ENCODE measurements at regions not wholly inside any gene's neighbourhood (a gene's known extent, or its start where the extent isn't known, plus 50 kb on each side); places are given as distances from the start of the nearest gene placed in this dataset.

- H2AK9ac ChIP-seq (replicated peaks; ENCODE audit: low read depth, low read length, poor library complexity) = no peak overlapping the region
- CTCF ChIA-PET = no interaction called here
- BruUV-seq (replicated peaks) = no TSS peak
- no peak overlapping the region for H2AFZ ChIP-seq (replicated peaks; ENCODE audit: low read length, poor library complexity)
- H3K9ac ChIP-seq (ENCODE audit: low read depth, low read length) = no peak overlapping the region
- 0 out of 2 replicates have a peak, but pooled peaks cover 2% of the 10 kb centered on the region for H3K9me1 ChIP-seq (ENCODE audit: insufficient read depth, low read length)
- ATAC-seq (ENCODE audit: low read depth) (no peak), DNase-seq (no peak)
- H3K36me3 ChIP-seq (ENCODE audit: control insufficient read depth, insufficient read depth, low read length) = no peaks in the 10 kb centered on the region
- in situ Hi-C loops (cut with MboI; ENCODE audit: low sequenced_read_pairs) = loop anchor here (5.0 to 25.0 kb wide), 2 partner anchors 230 to 500 kb away; no protein-coding TSS in a partner anchor
- H3K56ac ChIP-seq (ENCODE audit: extremely low read depth, insufficient read depth, low read length) = no peak overlapping the region
- TF ChIP-seq NFE2L2 (IDR thresholded peaks at IDR 0.05; ENCODE audit: low read depth, low read length) (no peak), CHD1 (IDR thresholded peaks at IDR 0.05; ENCODE audit: low read depth, low read length) (no peak), RAD21 (IDR thresholded peaks at IDR 0.05; ENCODE audit: low read length) (no peak)
- WGBS, 2 experiments (ENCODE audit: extremely low coverage in 2 of 2, insufficient read length in 1 of 2) = 100% methylated on average over 1 of the region's 4 CpGs; no CpG with 5 or more reads in 1 of the 2 experiments
- H2BK120ac ChIP-seq (ENCODE audit: low read depth, low read length) = no peak overlapping the region
- no peak overlapping the region for H3K27ac ChIP-seq (ENCODE audit: insufficient read depth, low read length)
- no peak overlapping the region for H3K23ac ChIP-seq (ENCODE audit: low read depth, low read length)
- POLR2A ChIA-PET (ENCODE audit: unreplicated experiment) = no interaction called here
- no peak overlapping the region for H2BK5ac ChIP-seq (ENCODE audit: low read depth, low read length, poor library complexity, severe bottlenecking)
- no peak overlapping the region for H2BK15ac ChIP-seq (ENCODE audit: low read depth, low read length)
- no peak overlapping the region for H4K91ac ChIP-seq (ENCODE audit: insufficient read depth, low read depth, low read length)
- H2BK20ac ChIP-seq (ENCODE audit: low read depth, low read length) = no peak overlapping the region
- no peak overlapping the region for H4K8ac ChIP-seq (ENCODE audit: low read depth in 2 of 2, low read length in 2 of 2)
- H3K4me3 ChIP-seq (ENCODE audit: insufficient read depth, low read depth, low read length) = no peak overlapping the region
- no peaks in the 10 kb centered on the region for H3K79me1 ChIP-seq (ENCODE audit: low read depth in 1 of 2, low read length in 2 of 2)
- H3K4ac ChIP-seq (ENCODE audit: low read depth, low read length) = no peak overlapping the region
- peaks cover 4% of the 10 kb centered on the region for H3K4me1 ChIP-seq (ENCODE audit: control insufficient read depth, insufficient read depth, low read length)
- no peaks in the 10 kb centered on the region for H3K27me3 ChIP-seq (ENCODE audit: control insufficient read depth, insufficient read depth, low read length)
- H3K4me2 ChIP-seq (ENCODE audit: low read depth, low read length) = no peak overlapping the region
- no peak overlapping the region; the same call in 1 of the 2 replicates for H2AK5ac ChIP-seq (ENCODE audit: low read depth, low read length)
- no peak overlapping the region for H4K5ac ChIP-seq (ENCODE audit: low read depth, low read length)
- no peaks in the 10 kb centered on the region for H4K20me1 ChIP-seq (ENCODE audit: insufficient read depth, low read length)
- dilution Hi-C loops (cut with HindIII; ENCODE audit: low sequenced_read_pairs, unreplicated experiment) = loop anchor here (25.0 kb wide), 1 partner anchor 225 kb away; no protein-coding TSS in a partner anchor
- no peak overlapping the region for H3K14ac ChIP-seq (replicated peaks; ENCODE audit: low read depth, low read length)
- intact Hi-C loops (cut with micrococcal nuclease) = no loop called here
- no peaks in the 10 kb centered on the region for H3K9me3 ChIP-seq (ENCODE audit: control insufficient read depth, insufficient read depth, low read length)
- H3K18ac ChIP-seq (ENCODE audit: low read depth, low read length) = no peak overlapping the region
Observed at GRCh38 chr6:56361812-56362211, 114.4 kb upstream of the COL21A1 start.

All from IMR-90 (cell line).